ENCODE measurements at regions not wholly inside any gene's neighbourhood (a gene's known extent, or its start where the extent isn't known, plus 50 kb on each side); places are given as distances from the start of the nearest gene placed in this dataset.

- no peak for DNase-seq (ENCODE audit: low spot score)
- no peak for TF ChIP-seq CTCF (IDR thresholded peaks at IDR 0.05; ENCODE audit: extremely low read depth, missing control alignments)
Measured at GRCh38 chr6:144397141-144397540, 112.0 kb downstream of the UTRN start.

- TF ChIP-seq CTCF (IDR thresholded peaks at IDR 0.05; ENCODE audit: extremely low read depth, missing control alignments): no peak
- DNase-seq (ENCODE audit: low spot score): no peak
Measured at GRCh38 chr6:144400321-144400720, 115.2 kb downstream of the UTRN start.

GRCh38 chr6:144401736-144402733 is 116.9 kb downstream of the UTRN start:
- no peak for TF ChIP-seq CTCF (IDR thresholded peaks at IDR 0.05; ENCODE audit: extremely low read depth, missing control alignments)
- no peak for DNase-seq (ENCODE audit: low spot score)

- no peak for TF ChIP-seq CTCF (IDR thresholded peaks at IDR 0.05; ENCODE audit: extremely low read depth, missing control alignments)
- DNase-seq (ENCODE audit: low spot score): no peak
Measured at GRCh38 chr6:144402750-144403149, 117.6 kb downstream of the UTRN start.

GRCh38 chr6:144405163-144405562 is 120.0 kb downstream of the UTRN start:
- DNase-seq (ENCODE audit: low spot score): no peak

GRCh38 chr6:144406796-144407195 is 121.7 kb downstream of the UTRN start:
- DNase-seq (ENCODE audit: low spot score): no peak
- TF ChIP-seq CTCF (IDR thresholded peaks at IDR 0.05; ENCODE audit: extremely low read depth, missing control alignments): no peak

More at GRCh38 chr6:144405163-144405562, 120.0 kb downstream of the UTRN start:
- no peak for TF ChIP-seq CTCF (IDR thresholded peaks at IDR 0.05; ENCODE audit: extremely low read depth, missing control alignments)

GRCh38 chr6:144408161-144408560 is 123.0 kb downstream of the UTRN start:
- TF ChIP-seq CTCF (IDR thresholded peaks at IDR 0.05; ENCODE audit: extremely low read depth, missing control alignments): no peak
- no peak for DNase-seq (ENCODE audit: low spot score)

Measured in GM20000 (cell line).